HG03045 (cell line): ENCODE measurements at regions not wholly inside any gene's neighbourhood (a gene's known extent, or its start where the extent isn't known, plus 50 kb on each side); places are given as distances from the start of the nearest gene placed in this dataset.
"Not testable (repeated sequence)": the region's sequence is repeated elsewhere in the genome, so short reads cannot be mapped to it uniquely, and the experiment has no call there.

ENCODE experiments used
- ATAC-seq: cut with Tn5 transposase; IDR thresholded peaks from one replicate; pipeline ENCODE4 v1.9.1; 2021; ENCODE audit warnings: mild to moderate bottlenecking, moderate library complexity; ENCODE audit not compliant: unreplicated experiment

DNA sequence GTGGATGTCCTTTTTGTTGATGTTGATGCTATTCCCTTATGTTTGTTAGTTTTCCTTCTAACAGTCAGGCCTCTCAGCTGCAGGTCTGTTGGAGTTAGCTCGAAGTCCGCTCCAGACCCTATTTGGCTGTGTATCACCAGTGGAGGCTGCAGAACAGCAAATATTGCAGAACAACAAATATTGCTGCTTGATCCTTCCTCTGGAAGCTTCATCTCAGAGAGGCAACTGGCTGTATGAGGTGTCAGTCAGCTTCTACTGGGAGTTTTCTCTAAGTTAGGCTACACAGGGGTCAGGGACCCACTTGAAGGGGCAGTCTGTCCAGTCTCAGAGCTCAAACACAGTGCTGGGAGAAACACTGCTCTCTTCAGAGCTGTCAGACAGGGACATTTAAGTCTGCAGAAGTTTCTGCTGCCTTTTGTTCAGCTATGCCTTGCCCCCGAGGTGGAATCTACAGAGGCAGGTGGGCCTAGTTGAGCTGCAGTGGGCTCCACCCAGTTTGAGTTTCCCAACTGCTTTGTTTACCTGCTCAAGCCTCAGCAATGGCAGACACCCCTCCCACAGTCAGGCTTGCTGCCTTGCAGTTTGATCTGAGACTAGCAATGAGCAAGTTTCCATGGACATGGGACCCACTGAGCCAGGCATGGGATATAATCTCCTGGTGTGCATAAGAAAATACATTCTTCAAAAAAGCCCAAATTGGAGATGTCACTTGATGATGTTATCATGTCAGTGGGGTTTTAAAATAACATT is 99.5 kb downstream of the KDM5D start:
- no peak for ATAC-seq

DNA sequence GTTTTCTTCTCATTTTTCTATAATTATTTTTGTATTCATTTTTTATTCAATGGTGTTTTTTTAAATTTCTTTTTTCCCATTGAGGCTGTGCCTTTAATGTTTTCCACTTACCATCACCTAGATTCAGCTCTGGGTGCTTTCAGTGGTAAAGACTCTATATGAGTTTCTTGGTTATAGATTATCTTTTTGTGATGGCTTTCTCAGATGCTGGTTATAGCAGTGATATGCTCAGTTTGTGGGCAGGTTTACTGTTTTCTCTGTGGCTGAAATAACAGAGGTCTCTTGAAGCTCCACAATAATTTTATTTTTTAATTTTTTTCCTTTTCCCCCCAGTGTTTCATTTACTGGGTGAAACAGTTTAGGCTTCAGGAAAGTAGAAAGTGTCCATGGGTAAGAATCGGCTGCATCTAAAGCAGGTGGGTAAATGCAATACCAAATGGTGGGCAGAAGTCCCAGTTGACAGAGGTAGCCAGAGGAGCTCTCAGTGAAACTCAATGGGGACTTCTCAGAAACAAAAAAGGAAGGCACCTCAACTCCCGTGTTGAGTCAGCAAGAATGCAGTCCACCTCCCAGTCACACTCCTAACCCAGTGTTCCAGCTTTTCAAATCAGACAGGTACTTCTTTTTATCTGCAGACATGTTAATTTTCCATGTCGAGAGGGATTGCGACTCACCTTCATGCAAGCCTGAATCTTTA is 106.7 kb downstream of the KDM5D start:
- no peak for ATAC-seq

DNA sequence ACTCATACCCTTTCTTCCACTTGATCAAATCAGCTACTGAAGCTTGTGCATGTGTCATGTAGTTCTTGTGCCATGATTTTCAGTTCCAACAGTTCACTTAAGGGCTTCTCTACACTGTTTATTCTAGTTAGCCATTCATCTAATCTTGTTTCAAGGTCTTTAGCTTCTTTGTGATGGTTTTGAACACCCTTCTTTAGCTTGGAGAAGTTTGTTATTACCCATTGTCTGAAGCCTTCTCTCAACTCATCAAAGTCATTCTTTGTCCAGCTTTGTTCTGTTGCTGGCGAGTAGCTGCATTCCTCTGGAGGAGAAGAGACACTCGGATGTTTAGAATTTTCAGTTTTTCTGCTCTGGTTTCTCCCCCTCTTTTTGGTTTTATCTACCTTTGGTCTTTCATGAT is 115.6 kb downstream of the KDM5D start:
- no peak for ATAC-seq

DNA sequence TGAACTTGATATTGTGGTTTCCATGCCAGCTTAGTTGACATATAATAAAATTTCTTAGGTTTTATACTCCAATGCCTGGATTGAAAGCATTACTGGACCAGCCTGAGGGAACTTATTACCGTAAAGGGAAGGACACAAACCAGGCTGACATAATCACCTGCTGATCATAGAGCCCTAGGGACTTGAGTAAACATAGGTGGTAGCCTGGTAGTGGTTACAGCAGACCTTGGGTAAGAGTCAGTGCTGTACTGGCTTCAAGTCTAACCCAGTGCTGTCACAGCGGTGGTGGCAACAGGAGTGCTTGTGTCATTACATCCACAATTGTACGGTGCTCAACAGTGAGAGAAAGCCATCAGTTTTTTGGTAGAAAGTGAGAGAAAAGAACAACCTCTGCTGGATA is 122.1 kb downstream of the KDM5D start:
- no peak for ATAC-seq

DNA sequence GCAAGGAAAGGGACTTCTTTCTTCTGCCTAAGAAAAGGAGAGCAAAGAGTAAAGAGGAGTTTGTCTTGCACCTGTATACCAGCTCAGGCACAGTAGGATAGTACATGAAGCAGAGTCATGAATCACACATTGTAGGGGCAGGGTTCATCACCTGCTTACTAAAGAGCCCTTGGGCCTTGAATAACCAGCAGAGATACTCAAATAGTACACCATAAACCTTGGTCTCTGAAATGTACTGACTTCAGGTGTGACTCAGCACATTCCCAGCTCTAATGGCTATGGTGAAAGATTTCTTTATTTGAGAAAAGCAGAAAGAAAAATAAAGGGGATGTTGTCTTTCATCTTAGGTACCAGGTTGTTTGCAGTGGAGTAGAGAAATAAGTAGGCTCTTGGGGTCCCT is 122.8 kb downstream of the KDM5D start:
- no peak for ATAC-seq

DNA sequence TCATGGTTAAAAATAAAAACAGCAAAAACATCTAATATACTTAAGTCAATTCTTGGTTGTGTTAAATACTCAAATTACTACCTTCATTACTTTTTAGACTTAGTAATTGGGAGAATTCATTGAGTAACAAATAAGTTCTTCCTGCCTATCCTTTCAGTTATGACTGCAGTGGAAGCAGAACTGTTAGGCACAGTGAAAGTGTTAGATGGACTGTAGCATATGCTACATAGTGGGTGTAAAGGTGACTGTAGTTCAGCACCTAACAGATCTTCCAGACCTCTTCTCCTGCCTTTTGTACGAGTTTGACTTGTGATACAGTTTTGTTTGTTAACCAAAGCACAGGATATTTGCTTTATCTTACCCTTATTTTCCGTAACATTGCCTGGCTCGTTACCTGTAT is 143.4 kb downstream of the KDM5D start:
- ATAC-seq: no peak

DNA sequence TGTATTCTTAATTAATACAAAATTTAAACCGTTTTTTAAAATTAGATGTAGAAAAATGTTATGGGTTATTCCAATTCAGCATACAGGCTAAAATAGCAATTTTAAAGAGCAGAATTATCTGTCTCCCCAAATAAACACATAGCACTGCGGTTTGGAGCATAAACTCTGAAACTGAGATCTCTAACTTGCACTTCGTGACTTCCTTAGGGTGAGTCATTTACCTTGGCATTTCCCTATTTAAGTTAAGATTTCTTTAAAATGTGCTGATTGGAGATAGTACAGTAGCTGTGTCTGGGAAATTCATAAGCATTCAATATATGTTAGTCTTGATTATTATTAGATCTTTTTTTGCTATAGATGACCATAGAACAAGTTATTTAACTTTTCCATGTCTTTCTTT is 143.8 kb downstream of the KDM5D start:
- no peak for ATAC-seq

DNA sequence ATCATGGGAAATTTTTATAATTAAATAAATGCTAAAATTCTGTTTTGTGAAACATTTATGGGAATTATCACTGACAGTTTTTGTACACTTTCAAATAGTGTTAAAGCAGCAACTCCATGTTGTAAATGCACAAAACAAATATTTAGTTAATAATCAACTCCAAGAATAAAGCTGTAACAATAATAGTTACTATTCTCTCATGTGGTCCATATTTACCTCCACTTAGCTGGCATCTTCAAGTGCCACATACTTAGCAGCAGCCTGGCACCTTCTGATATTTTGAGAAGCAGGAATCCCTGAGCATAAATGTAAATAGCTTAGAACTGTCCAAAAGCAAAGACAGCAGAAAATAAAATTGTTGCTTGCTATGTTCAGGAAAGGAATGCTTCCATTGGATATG is 154.3 kb downstream of the KDM5D start:
- ATAC-seq: no peak

DNA sequence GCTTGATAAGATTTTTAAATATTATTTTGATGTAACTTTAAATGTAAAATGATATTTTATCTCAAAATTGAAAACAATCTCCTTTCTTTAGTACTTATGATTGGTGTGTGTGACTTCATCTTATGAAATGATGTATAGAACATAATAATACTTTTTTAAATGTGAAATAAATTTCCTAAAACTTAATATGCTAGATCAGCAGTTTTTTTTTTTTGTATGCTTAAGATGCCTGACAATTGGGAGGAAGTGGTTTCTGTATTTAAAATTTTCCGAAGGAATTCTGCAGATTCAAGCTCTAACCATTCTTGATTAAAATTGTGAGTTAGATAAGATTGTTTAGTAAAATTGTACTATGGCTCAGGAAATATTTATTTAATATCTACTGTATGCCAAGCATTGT is 154.9 kb downstream of the KDM5D start:
- no peak for ATAC-seq

DNA sequence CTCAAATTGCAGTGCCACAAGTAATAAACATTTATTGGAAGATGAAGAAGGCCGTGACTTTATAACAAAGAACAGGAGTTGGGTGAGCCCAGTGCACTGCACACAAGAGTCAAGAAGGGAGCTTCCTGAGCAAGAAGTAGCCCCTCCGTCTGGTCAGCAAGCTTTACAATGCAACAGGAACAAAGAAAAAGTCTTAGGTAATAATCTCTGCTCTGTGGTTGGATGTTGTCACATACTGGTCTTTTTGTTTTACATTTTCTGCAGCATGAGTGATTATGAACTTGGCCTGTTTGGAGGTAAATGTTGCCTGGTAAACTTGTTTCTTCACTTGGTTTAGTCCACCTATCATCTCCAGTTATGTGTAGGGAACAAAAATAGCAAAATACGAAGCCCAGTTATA is 157.2 kb downstream of the KDM5D start:
- no peak for ATAC-seq

DNA sequence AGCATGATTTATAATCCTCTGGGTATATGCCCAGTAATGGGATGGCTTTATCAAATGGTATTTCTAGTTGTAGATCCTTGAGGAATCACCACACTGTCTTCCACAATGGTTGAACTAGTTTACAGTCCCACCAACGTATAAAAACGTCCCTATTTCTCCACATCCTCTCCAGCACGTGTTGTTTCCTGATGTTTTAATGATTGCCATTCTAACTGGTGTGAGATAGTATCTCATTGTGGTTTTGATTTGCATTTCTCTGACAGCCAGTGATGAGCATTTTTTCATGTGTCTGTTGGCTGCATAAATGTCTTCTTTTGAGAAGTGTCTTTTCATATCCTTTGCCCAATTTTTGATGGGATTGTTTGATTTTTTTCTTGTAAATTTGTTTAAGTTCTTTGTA is 163.5 kb downstream of the KDM5D start:
- ATAC-seq: not testable (repeated sequence)

DNA sequence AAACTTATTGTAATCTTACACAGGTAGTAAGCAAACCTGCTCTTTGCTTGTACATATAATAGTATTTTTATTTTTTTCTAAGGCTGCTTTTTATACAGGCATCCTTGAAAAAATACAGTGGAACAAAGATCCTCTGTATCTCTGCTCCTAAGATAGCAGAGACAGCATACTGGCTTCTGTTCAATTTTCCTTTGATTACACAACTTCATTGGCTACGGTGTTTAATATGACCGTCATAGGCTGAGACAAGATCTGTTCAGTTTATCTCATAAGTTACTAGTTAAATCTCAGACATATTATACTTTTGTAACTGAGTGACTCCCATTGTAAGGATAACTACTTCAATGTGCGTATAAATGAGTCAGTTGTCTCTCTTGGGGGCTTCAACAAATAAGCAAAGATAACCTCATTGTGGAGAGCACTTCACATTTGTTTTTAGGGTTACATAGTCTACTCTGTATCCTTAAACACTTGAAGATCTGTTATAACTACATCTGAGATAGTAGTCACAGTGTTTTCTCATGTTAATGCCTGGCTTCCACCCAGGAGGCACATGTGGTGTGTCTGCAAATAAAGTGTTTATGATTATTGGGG is 166.1 kb downstream of the KDM5D start:
- no peak for ATAC-seq

DNA sequence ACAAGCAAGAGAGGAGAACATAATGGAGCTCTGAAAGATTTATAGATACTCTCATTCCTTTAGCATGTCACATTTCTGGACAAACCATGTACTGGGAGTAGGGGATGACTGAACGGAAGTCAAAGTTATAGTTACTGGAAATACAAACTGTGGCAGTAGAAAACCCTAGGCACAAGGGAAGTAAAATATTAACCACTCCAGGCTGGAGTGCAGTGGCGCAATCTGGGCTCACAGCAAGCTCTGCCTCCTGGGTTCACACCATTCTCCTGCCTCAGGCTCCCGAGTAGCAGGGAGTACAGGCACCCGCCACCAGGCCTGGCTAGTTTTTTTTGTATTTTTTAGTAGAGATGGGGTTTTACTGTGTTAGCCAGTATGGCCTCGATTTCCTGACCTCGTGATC is 167.3 kb downstream of the KDM5D start:
- ATAC-seq: no peak

DNA sequence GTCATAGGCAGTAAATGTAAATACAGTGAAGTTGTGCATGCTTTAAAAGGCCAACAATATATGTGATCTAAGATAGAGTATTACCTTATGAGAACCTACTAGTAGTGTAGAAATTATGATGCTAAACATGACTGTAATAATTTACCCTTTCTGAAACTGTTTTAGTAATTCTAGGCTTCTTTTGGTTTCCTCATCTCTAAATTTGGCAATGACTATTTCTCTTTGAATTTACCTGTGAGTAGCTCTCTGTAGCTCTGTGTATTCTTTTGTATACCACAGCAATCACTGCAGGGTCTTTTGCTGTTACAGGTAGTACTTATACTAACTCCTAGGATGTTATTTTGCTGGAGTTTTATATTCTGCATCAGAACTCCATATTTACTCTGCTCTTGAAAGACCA is 169.6 kb downstream of the KDM5D start:
- no peak for ATAC-seq

DNA sequence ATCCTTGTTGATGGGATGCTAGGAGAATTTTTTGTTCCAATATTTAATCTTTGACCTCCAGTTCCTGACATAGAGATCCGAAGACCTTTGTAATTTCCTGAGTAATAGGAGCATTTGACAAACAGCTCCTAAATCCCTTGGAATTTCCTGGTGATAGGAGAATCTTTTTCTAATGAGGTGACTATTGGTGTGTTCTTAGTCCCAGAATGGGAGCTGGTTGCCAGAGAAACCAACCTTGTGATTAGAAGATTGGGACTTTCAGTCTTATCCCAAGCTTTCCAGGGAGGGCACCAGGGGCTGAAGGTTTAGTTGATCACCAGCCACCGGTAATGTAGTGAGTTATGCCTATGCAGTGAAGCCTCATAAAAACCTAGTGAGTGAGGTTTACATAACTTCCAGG is 170.9 kb downstream of the KDM5D start:
- ATAC-seq: no peak

DNA sequence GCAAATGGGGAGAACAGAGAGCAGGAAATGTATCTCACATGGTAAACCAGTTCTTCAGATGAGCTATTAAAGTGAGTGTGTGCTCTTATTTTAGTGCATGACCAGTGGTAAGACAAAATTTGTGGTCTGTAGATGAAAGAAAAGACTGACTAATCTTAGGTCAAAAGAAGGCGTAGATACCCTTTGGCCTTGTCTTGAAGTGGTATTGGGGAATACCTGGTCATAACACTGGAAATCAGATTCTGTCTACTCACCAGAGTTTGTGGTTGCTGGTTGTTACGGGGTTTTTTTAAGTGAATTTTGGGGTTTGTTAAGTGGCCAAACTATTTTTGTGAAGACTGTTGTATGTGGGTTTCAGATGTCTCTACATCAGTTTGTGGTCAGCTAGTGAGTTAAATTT is 173.5 kb downstream of the KDM5D start:
- peak; percentile 42 for ATAC-seq

DNA sequence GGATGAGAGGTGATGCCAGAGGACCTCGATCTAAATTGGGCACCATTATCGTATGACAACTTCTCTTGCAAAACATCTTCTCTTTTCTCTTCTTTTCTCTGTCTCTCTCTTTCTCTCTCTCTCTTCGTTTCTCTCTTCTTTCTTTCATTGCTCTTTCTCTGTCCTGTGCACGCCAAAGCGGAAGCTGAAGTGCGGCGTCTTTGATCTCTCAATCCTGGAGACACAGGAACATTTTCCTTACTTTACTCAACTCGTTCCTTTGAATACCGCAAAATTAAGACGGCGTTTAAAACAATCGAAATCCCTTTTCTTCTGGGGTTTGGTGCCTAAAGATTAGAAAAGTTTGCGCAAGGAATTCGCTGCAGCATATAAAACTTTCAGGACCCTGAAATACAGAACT is 176.6 kb downstream of the KDM5D start:
- ATAC-seq: no peak

DNA sequence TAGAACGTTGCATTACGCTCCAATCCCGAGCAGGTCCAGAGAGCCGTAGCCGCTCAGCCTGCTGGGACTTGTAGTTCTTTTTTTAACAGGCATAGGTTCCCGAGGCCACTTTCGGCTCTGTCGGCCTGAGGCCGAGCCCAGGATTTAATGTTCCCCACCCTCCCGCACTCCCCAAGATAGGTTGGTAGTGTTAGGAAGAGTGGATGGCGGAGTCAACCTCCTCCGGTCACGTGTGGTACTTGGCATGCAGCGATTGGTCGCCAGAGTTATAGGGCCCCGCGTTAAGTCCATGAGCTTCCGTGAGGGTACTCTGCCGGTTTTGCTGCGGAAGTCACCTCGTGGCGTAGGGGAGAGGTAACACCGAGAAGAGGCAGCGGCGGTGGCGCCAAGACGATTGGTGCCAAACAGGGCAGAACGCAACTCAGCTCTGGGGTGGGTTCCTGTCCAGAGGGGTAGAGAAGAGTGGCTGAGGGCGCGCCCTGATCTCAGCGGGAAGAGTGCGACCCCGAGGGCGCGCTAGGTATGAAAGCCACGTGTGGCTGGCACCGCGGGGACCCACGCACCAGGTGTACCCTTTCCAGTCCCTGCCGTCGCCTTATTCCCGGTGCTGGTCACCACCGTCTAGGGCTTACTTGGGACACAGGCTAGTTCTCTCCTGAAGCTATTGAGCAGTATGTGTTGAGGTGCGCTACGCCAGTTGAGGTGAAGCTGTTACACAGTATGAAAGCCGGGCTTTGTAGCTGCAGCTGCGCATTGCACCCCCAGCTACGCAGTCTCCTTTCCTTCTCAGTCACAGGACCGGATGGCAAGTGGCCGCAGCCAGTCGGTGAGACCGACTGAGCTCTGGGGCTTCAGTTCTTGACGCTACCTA is 177.2 kb downstream of the KDM5D start:
- peak; percentile 76 for ATAC-seq

DNA sequence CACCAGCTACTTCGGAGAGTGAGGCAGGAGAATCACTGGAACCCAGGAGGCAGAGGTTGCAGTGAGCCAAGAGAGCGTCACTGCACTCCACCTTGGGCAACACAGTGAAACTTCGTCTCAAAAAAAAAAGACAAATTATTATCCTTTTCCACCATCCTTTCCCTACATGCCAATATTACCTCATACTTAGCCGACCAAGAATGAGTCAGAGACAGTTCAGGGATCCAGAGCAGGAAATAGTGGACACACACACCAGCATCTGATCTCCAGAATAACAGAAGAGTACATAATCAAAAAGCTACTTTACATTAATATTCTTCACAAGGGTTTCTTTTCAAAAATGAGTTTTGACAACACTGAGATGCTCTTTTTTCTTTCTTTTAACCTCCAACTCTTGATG is 185.4 kb downstream of the KDM5D start:
- no peak for ATAC-seq

DNA sequence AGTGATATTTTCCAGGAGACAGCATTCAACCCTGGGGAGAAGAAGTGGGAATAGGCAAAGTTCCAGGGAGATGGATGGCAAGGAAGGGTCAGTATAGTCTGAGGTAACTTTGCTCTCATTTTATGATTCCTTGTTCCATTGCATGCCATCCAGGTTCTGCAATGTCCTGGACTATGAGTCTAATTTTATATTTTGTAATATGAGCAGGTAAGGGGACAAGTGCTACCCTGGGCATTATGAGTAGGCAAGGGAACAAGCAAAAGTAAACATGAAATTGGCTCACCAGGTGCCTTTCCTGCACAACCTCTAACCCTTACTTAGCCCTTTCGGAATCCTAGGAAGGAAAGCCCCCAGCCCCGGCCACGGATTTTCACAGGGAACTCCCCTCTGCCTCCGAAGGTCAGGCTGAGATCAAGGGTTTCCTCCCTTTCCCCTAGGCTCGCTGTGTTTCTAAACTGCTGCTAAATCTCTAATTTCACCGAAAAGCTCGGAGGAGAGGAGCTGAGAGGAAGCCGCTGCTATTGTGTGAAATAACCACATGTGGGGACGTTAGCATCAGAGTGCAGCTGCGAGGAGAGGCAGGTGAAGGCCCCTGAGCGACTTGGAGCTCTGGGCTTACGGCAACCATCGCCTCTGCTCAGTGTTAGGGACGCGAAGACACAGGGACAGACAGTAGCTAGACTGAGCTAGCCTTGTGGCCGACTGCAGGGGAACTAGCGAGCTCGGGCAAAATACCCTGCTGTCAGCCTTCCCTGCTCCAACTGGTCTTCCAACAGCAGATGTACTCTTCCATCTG is 194.7 kb downstream of the KDM5D start:
- ATAC-seq: no peak
